ENCODE measurements at regions not wholly inside any gene's neighbourhood (a gene's known extent, or its start where the extent isn't known, plus 50 kb on each side); places are given as distances from the start of the nearest gene placed in this dataset.

DNA sequence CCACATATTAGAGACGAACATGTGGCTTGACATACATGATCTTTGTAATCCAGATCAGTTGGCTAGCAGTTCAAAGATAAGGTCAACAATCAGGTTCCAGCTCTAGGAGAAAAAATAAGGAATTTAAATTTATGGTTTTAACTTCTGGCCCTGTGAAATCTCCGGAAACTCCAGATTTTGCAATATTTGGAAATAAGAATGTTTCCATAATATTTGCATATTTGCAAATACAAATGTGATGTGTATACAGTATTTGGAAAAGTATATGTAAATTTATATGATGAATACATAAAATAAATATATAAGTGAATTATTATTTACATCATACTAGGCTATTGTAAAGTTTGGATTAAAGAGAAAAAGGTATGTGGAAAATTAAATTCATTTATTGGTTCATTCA is 97.1 kb downstream of the KCNJ2 start:
- no peak for DNase-seq
- Mint-ChIP-seq H3K9me3 (ENCODE audit: unreplicated experiment) (no peaks in the 10 kb centered on the region), H3K27me3 (ENCODE audit: unreplicated experiment) (no peaks in the 10 kb centered on the region), H3K4me3 (ENCODE audit: unreplicated experiment) (no peak overlapping the region), H3K36me3 (ENCODE audit: unreplicated experiment) (no peaks in the 10 kb centered on the region), H3K27ac (ENCODE audit: unreplicated experiment) (no peak overlapping the region), H3K4me1 (ENCODE audit: low read depth, unreplicated experiment) (peaks cover under 1% of the 10 kb centered on the region)
- TF ChIP-seq, protein P1, sequence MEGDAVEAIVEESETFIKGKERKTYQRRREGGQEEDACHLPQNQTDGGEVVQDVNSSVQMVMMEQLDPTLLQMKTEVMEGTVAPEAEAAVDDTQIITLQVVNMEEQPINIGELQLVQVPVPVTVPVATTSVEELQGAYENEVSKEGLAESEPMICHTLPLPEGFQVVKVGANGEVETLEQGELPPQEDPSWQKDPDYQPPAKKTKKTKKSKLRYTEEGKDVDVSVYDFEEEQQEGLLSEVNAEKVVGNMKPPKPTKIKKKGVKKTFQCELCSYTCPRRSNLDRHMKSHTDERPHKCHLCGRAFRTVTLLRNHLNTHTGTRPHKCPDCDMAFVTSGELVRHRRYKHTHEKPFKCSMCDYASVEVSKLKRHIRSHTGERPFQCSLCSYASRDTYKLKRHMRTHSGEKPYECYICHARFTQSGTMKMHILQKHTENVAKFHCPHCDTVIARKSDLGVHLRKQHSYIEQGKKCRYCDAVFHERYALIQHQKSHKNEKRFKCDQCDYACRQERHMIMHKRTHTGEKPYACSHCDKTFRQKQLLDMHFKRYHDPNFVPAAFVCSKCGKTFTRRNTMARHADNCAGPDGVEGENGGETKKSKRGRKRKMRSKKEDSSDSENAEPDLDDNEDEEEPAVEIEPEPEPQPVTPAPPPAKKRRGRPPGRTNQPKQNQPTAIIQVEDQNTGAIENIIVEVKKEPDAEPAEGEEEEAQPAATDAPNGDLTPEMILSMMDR (IDR thresholded peaks at IDR 0.05; ENCODE audit: partially characterized antibody, unreplicated experiment), result no peak

DNA sequence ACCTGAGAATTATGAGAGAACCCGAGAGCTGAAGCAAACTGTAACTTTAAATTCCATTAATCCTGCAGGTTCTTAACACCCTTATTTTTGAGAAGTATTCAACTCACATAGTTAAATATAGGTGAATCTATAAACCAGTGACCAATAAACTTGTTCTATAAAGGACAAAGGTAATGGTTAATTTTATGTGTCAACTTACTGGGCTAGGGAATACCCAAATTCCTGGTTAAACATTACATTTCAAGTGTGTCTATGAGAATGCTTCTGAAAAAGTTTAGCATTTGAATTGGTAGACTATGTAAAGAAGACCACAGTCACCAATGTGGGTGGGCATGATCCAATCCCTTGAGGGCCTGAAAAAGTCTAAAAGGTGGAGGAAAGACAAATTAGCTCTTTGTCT is 99.1 kb downstream of the KCNJ2 start:
- Mint-ChIP-seq H3K9me3 (ENCODE audit: unreplicated experiment) (no peaks in the 10 kb centered on the region), H3K4me3 (ENCODE audit: unreplicated experiment) (no peak overlapping the region), H3K36me3 (ENCODE audit: unreplicated experiment) (no peaks in the 10 kb centered on the region), H3K27ac (ENCODE audit: unreplicated experiment) (no peak overlapping the region), H3K27me3 (ENCODE audit: unreplicated experiment) (no peaks in the 10 kb centered on the region), H3K4me1 (ENCODE audit: low read depth, unreplicated experiment) (peaks cover 5% of the 10 kb centered on the region)
- TF ChIP-seq, protein P1 (IDR thresholded peaks at IDR 0.05; ENCODE audit: partially characterized antibody, unreplicated experiment), result no peak
- no peak for DNase-seq

DNA sequence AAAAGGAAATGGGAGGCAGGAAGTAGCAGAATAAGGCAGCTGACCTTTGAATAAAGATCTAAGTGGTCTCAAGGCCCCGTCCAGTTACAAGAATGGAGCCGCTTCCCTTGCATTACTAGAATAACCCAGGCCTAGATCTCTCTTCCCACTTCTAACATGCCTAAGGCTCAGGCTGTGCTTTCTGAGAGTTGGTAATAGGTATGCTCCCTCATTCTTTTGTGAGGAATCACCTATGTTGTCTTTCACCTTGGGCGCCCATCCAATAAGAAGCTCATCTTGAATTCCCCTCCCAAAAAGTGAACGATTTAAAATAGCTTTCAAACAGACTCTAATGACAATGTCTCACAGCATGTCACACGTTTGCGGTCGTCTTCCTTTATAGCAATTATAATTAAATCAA is 101.2 kb downstream of the KCNJ2 start:
- H3K27me3 Mint-ChIP-seq (ENCODE audit: unreplicated experiment), result no peaks in the 10 kb centered on the region
- H3K4me3 Mint-ChIP-seq (ENCODE audit: unreplicated experiment), result no peak overlapping the region
- TF ChIP-seq, protein P1 (IDR thresholded peaks at IDR 0.05; ENCODE audit: partially characterized antibody, unreplicated experiment), result no peak
- no peaks in the 10 kb centered on the region for H3K9me3 Mint-ChIP-seq (ENCODE audit: unreplicated experiment)
- peaks cover 5% of the 10 kb centered on the region for H3K4me1 Mint-ChIP-seq (ENCODE audit: low read depth, unreplicated experiment)
- H3K36me3 Mint-ChIP-seq (ENCODE audit: unreplicated experiment), result no peaks in the 10 kb centered on the region
- H3K27ac Mint-ChIP-seq (ENCODE audit: unreplicated experiment), result no peak overlapping the region
- no peak for DNase-seq

DNA sequence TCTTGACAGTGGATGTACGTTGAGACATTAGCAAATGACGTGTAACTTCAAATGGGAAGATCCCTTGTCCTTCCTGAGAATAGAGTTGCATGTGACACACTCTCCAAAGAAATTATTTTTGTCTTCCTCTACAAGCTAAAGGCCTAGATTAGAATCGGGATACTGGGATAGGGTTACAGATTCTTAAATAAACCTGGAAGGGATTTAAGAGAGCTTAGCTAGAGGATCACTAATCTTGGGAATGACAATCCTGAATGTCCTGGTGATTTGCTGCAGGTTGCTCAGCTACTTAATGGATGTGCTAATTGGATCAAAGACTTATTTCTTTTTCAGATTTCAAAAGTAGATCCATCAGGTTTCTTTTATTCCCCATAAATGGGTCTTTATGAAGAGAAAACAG is 101.9 kb downstream of the KCNJ2 start:
- Mint-ChIP-seq H3K4me1 (ENCODE audit: low read depth, unreplicated experiment) (peaks cover 5% of the 10 kb centered on the region), H3K27ac (ENCODE audit: unreplicated experiment) (no peak overlapping the region), H3K36me3 (ENCODE audit: unreplicated experiment) (no peaks in the 10 kb centered on the region), H3K9me3 (ENCODE audit: unreplicated experiment) (no peaks in the 10 kb centered on the region), H3K4me3 (ENCODE audit: unreplicated experiment) (no peak overlapping the region), H3K27me3 (ENCODE audit: unreplicated experiment) (no peaks in the 10 kb centered on the region)
- TF ChIP-seq, protein P1 (IDR thresholded peaks at IDR 0.05; ENCODE audit: partially characterized antibody, unreplicated experiment), result no peak
- no peak for DNase-seq

DNA sequence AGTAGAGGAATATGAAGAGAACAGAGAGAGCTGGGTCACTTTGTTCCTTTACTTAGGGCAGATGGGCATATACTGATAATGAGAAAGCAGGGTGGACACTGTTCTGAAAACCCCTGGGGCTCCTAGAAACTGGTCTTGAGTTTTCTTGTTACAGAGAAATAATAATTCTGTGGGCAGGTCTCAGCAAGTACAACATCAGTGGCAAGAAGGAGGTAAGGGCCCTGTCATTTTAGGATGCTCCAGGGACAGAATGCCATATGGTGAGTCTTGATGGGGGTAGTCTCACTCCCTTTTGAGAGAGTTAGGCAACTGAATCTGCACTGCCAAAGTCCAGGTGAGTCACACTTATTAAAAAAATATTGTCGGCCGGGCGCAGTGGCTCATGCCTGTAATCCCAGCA is 102.3 kb downstream of the KCNJ2 start:
- Mint-ChIP-seq H3K27ac (ENCODE audit: unreplicated experiment) (peak overlapping the region; percentile 29), H3K4me3 (ENCODE audit: unreplicated experiment) (no peak overlapping the region), H3K27me3 (ENCODE audit: unreplicated experiment) (no peaks in the 10 kb centered on the region), H3K36me3 (ENCODE audit: unreplicated experiment) (no peaks in the 10 kb centered on the region), H3K9me3 (ENCODE audit: unreplicated experiment) (no peaks in the 10 kb centered on the region), H3K4me1 (ENCODE audit: low read depth, unreplicated experiment) (peaks cover 5% of the 10 kb centered on the region)
- TF ChIP-seq, protein P1 (IDR thresholded peaks at IDR 0.05; ENCODE audit: partially characterized antibody, unreplicated experiment), result no peak
- DNase-seq, result no peak

Measured in glutamatergic neuron (in vitro differentiated cells).